CD4-positive, alpha-beta T cell treated with Interleukin-4 for 1 hour (primary cell): ENCODE measurements at regions not wholly inside any gene's neighbourhood (a gene's known extent, or its start where the extent isn't known, plus 50 kb on each side); places are given as distances from the start of the nearest gene placed in this dataset.

Source experiments
- DNase-seq, 2 donors: peaks; one replicate each; pipeline ENCODE4 v3.0.0-alpha.2; 2020 to 2022

- no peak for DNase-seq
Observed at GRCh38 chr12:89946518-89947135, 238.0 kb upstream of the ATP2B1 start.

- DNase-seq = no peak
Observed at GRCh38 chr12:89945123-89945522, 236.5 kb upstream of the ATP2B1 start.

GRCh38 chr12:89943463-89943862, 234.8 kb upstream of the ATP2B1 start:
- peak in 1 of 2 donors; percentile 27 for DNase-seq

- no peak for DNase-seq
Observed at GRCh38 chr12:89941436-89941835, 232.8 kb upstream of the ATP2B1 start.

GRCh38 chr12:89939522-89940215, 231.0 kb upstream of the ATP2B1 start:
- DNase-seq = no peak

- no peak for DNase-seq
Observed at GRCh38 chr12:89936631-89937030, 228.0 kb upstream of the ATP2B1 start.

GRCh38 chr12:89935850-89936249, 227.2 kb upstream of the ATP2B1 start:
- DNase-seq = no peak

GRCh38 chr12:89933911-89934310, 225.3 kb upstream of the ATP2B1 start:
- DNase-seq = no peak

- DNase-seq = no peak
Observed at GRCh38 chr12:89932954-89933353, 224.3 kb upstream of the ATP2B1 start.

- DNase-seq = no peak
Observed at GRCh38 chr12:89928467-89928866, 219.8 kb upstream of the ATP2B1 start.

GRCh38 chr12:89927226-89927698, 218.6 kb upstream of the ATP2B1 start:
- DNase-seq = peak in 1 of 2 donors; percentile 46

- DNase-seq = no peak
Observed at GRCh38 chr12:89924191-89924590, 215.6 kb upstream of the ATP2B1 start.

GRCh38 chr12:89923091-89923490, 214.5 kb upstream of the ATP2B1 start:
- no peak for DNase-seq

- DNase-seq = no peak
Observed at GRCh38 chr12:89920866-89921265, 212.2 kb upstream of the ATP2B1 start.

- no peak for DNase-seq
Observed at GRCh38 chr12:89919241-89919906, 210.7 kb upstream of the ATP2B1 start.

- DNase-seq = no peak
Observed at GRCh38 chr12:89918172-89918846, 209.7 kb upstream of the ATP2B1 start.

GRCh38 chr12:89909753-89910152, 201.1 kb upstream of the ATP2B1 start:
- DNase-seq = no peak

GRCh38 chr12:89907659-89908058, 199.0 kb upstream of the ATP2B1 start:
- no peak for DNase-seq

GRCh38 chr12:89906824-89907223, 198.2 kb upstream of the ATP2B1 start:
- DNase-seq = no peak

GRCh38 chr12:89906178-89906577, 197.5 kb upstream of the ATP2B1 start:
- no peak for DNase-seq

- DNase-seq = no peak
Observed at GRCh38 chr12:89901906-89902642, 193.4 kb upstream of the ATP2B1 start.

GRCh38 chr12:89901319-89901718, 192.7 kb upstream of the ATP2B1 start:
- DNase-seq = no peak

- DNase-seq = no peak
Observed at GRCh38 chr12:89899651-89900050, 191.0 kb upstream of the ATP2B1 start.
